OCI-LY7 (cell line): ENCODE measurements at regions not wholly inside any gene's neighbourhood (a gene's known extent, or its start where the extent isn't known, plus 50 kb on each side); places are given as distances from the start of the nearest gene placed in this dataset.

ENCODE experiments used
- BruUV-seq: library from RNA; stranded (reverse); fragments of 400-500 nt; replicated peaks from 2 replicates; lab custom pipeline; 2021; lab: Mats Ljungman, UMichigan
- CTCF ChIA-PET: fragments of 300-600 bp; sonication (Branson Sonifier 250); formaldehyde crosslinking; loops from one replicate; lab custom pipeline; 2022; ENCODE audit warnings: antibody characterized with exemption; ENCODE audit not compliant: unreplicated experiment; lab: Charles Lee
- POLR2A ChIA-PET: fragments of 300-600 bp; sonication (Branson Sonifier 250); formaldehyde crosslinking; loops from one replicate; lab custom pipeline; 2022; ENCODE audit warnings: antibody characterized with exemption; lab: Charles Lee
- DNase-seq: peaks from one replicate; pipeline ENCODE4 v3.0.0-alpha.2; 2015; ENCODE audit warnings: low spot score
- H2AFZ ChIP-seq: fragments of 200-600 bp; sonication (generic), shearing (Covaris generic); 2 replicates; pipeline ENCODE4 v1.6.1; 2014; ENCODE audit warnings: mild to moderate bottlenecking, antibody characterized with exemption, low read length, moderate library complexity
- H3K27ac ChIP-seq: fragments of 200-600 bp; sonication (generic); 2 replicates; pipeline ENCODE4 v1.5.1; 2014; ENCODE audit warnings: mixed run types, low read depth, mild to moderate bottlenecking, moderate library complexity, low read length, inconsistent platforms; ENCODE audit not compliant: poor library complexity, severe bottlenecking
- H3K36me3 ChIP-seq: fragments of 200-600 bp; sonication (generic); 2 replicates; pipeline ENCODE4 v1.6.1; 2014; ENCODE audit warnings: mild to moderate bottlenecking, antibody characterized with exemption, low read length, moderate library complexity, mixed read lengths; ENCODE audit not compliant: insufficient read depth
- H3K4me1 ChIP-seq: fragments of 200-600 bp; sonication (generic); 2 replicates; pipeline ENCODE4 v1.5.1; 2014; ENCODE audit warnings: mild to moderate bottlenecking, low read length; ENCODE audit not compliant: insufficient read depth, poor library complexity, severe bottlenecking
- H3K4me2 ChIP-seq: fragments of 200-600 bp; sonication (generic); 2 replicates; pipeline ENCODE4 v1.6.1; 2014; ENCODE audit warnings: mild to moderate bottlenecking, low read length
- H3K4me3 ChIP-seq: fragments of 200-600 bp; sonication (generic); 2 replicates; pipeline ENCODE4 v1.5.1; 2014; ENCODE audit warnings: mild to moderate bottlenecking, low read depth, low read length; ENCODE audit not compliant: poor library complexity, severe bottlenecking
- H3K79me2 ChIP-seq: fragments of 200-600 bp; sonication (generic); 2 replicates; pipeline ENCODE4 v1.6.1; 2016; ENCODE audit warnings: low read depth, mild to moderate bottlenecking, low read length, moderate library complexity, mixed read lengths; ENCODE audit not compliant: insufficient read depth
- H3K9me2 ChIP-seq: fragments of 200-600 bp; sonication (generic); 2 replicates; pipeline ENCODE4 v1.6.1; 2016; ENCODE audit warnings: mild to moderate bottlenecking, low read length, mixed read lengths; ENCODE audit not compliant: insufficient read depth
- H3K9me3 ChIP-seq: fragments of 200-600 bp; sonication (generic); 2 replicates; pipeline ENCODE4 v1.6.1; 2014; ENCODE audit warnings: mild to moderate bottlenecking, mixed run types, low read length, mixed read lengths
- H4K20me1 ChIP-seq: fragments of 200-600 bp; sonication (generic); 2 replicates; pipeline ENCODE4 v1.6.1; 2014; ENCODE audit warnings: mild to moderate bottlenecking, antibody characterized with exemption, low read length, moderate library complexity, mixed read lengths; ENCODE audit not compliant: insufficient read depth
- EZH2phosphoT487 ChIP-seq: fragments of 200-600 bp; sonication (generic); IDR thresholded peaks from 2 replicates; pipeline ENCODE4 v1.6.1; 2018; ENCODE audit warnings: low read depth, borderline replicate concordance, mild to moderate bottlenecking, mixed run types, antibody characterized with exemption, low read length, moderate library complexity, mixed read lengths
- intact Hi-C: fragments of 100-400 bp; cut with micrococcal nuclease; formaldehyde crosslinking; loops from one replicate; pipeline ENCODE4 v1.10.0; 2022; ENCODE audit not compliant: unreplicated experiment
- TF ChIP-seq, protein P1 (sequence below): fragments of 200-600 bp; sonication (generic); conservative IDR thresholded peaks from 2 replicates; pipeline ENCODE4 v1.5.1; 2014; ENCODE audit warnings: mild to moderate bottlenecking, antibody characterized with exemption, low read length, moderate library complexity, mixed read lengths

GRCh38 chr5:109574985-109575384 lies 114.7 kb upstream of the MAN2A1 start:
- CTCF ChIA-PET = no interaction called here
- POLR2A ChIA-PET = no interaction called here
- Histone ChIP-seq H3K9me3 (no peaks in the 10 kb centered on the region), H4K20me1 (no peaks in the 10 kb centered on the region), H3K4me1 (no peaks in the 10 kb centered on the region), H2AFZ (no peak overlapping the region), H3K4me3 (no peak overlapping the region), H3K27ac (no peak overlapping the region), H3K36me3 (no peaks in the 10 kb centered on the region), H3K79me2 (no peaks in the 10 kb centered on the region), H3K9me2 (no peaks in the 10 kb centered on the region), H3K4me2 (no peak overlapping the region)
- DNase-seq = no peak
- no peak for TF ChIP-seq EZH2phosphoT487
- TF ChIP-seq, protein P1, sequence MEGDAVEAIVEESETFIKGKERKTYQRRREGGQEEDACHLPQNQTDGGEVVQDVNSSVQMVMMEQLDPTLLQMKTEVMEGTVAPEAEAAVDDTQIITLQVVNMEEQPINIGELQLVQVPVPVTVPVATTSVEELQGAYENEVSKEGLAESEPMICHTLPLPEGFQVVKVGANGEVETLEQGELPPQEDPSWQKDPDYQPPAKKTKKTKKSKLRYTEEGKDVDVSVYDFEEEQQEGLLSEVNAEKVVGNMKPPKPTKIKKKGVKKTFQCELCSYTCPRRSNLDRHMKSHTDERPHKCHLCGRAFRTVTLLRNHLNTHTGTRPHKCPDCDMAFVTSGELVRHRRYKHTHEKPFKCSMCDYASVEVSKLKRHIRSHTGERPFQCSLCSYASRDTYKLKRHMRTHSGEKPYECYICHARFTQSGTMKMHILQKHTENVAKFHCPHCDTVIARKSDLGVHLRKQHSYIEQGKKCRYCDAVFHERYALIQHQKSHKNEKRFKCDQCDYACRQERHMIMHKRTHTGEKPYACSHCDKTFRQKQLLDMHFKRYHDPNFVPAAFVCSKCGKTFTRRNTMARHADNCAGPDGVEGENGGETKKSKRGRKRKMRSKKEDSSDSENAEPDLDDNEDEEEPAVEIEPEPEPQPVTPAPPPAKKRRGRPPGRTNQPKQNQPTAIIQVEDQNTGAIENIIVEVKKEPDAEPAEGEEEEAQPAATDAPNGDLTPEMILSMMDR = no peak
- intact Hi-C loops = no loop called here
- BruUV-seq = no TSS peak

- no peak for TF ChIP-seq EZH2phosphoT487
- TF ChIP-seq, protein P1 = no peak
- Histone ChIP-seq H4K20me1 (no peaks in the 10 kb centered on the region), H3K4me2 (no peak overlapping the region), H3K9me2 (no peaks in the 10 kb centered on the region), H3K36me3 (no peaks in the 10 kb centered on the region), H3K79me2 (no peaks in the 10 kb centered on the region), H3K4me1 (no peaks in the 10 kb centered on the region), H3K4me3 (no peak overlapping the region), H2AFZ (no peak overlapping the region), H3K27ac (no peak overlapping the region), H3K9me3 (no peaks in the 10 kb centered on the region)
- DNase-seq = no peak
- ChIA-PET POLR2A (no interaction called here), CTCF (no interaction called here)
- intact Hi-C loops = no loop called here
- no TSS peak for BruUV-seq
Observed at GRCh38 chr5:109573766-109574165, 116.0 kb upstream of the MAN2A1 start.

DNA sequence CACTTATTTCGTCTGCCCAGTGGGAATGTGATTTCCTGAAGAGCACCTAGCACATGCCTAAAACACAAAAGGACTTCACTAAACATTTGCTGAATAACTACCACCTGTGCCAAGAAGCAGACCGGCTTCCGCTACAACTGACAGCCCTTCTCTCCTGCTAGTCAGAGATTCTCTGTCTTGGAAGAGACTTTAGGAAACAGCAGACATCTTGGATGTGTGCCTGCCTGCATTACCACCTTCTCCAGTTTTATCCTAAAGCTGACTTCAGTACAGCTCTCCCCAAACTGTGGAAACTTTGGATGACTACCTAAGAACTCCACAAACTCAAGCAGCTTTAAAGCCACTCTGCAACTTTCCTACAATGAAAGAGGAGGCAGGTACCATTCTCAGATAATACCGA lies 116.5 kb upstream of the MAN2A1 start:
- TF ChIP-seq EZH2phosphoT487 = no peak
- TF ChIP-seq, protein P1 = no peak
- ChIA-PET POLR2A (no interaction called here), CTCF (no interaction called here)
- Histone ChIP-seq H3K4me1 (no peaks in the 10 kb centered on the region), H3K9me3 (no peaks in the 10 kb centered on the region), H4K20me1 (no peaks in the 10 kb centered on the region), H2AFZ (no peak overlapping the region), H3K79me2 (no peaks in the 10 kb centered on the region), H3K27ac (no peak overlapping the region), H3K9me2 (no peaks in the 10 kb centered on the region), H3K4me3 (no peak overlapping the region), H3K36me3 (no peaks in the 10 kb centered on the region), H3K4me2 (no peak overlapping the region)
- no TSS peak for BruUV-seq
- no peak for DNase-seq
- intact Hi-C loops = no loop called here
